Neural progenitor cell (in vitro differentiated cells): ENCODE measurements at regions not wholly inside any gene's neighbourhood (a gene's known extent, or its start where the extent isn't known, plus 50 kb on each side); places are given as distances from the start of the nearest gene placed in this dataset.
"Not testable (repeated sequence)": the region's sequence is repeated elsewhere in the genome, so short reads cannot be mapped to it uniquely, and the experiment has no call there.

ENCODE experiments used
- DNase-seq: peaks from one replicate; pipeline ENCODE4 v3.0.0-alpha.2; 2016; ENCODE audit warnings: low spot score
- H2AFZ ChIP-seq: fragments of 200-600 bp; sonication (generic); replicated peaks from 2 replicates; pipeline ENCODE4 v1.6.1; 2016; ENCODE audit warnings: antibody characterized with exemption
- H3F3A ChIP-seq: fragments of 200-600 bp; sonication (generic); 2 replicates; pipeline ENCODE4 v1.6.1; 2016; ENCODE audit warnings: antibody characterized with exemption, low read depth
- H3K27ac ChIP-seq: fragments of 200-600 bp; sonication (generic); 2 replicates; pipeline ENCODE4 v1.5.1; 2016; ENCODE audit warnings: mild to moderate bottlenecking
- H3K27me3 ChIP-seq: fragments of 200-600 bp; sonication (generic); 2 replicates; pipeline ENCODE4 v1.6.1; 2016; ENCODE audit warnings: mild to moderate bottlenecking, moderate library complexity
- H3K36me3 ChIP-seq: fragments of 200-600 bp; sonication (generic); 2 replicates; pipeline ENCODE4 v1.5.1; 2016
- H3K4me1 ChIP-seq: fragments of 200-600 bp; sonication (generic); 2 replicates; pipeline ENCODE4 v1.6.1; 2016; ENCODE audit warnings: mixed run types
- H3K4me2 ChIP-seq: fragments of 200-600 bp; sonication (generic); 2 replicates; pipeline ENCODE4 v1.6.1; 2016
- H3K4me3 ChIP-seq: fragments of 200-600 bp; sonication (generic); 2 replicates; pipeline ENCODE4 v1.5.1; 2016
- H3K79me2 ChIP-seq: fragments of 200-600 bp; sonication (generic); 2 replicates; pipeline ENCODE4 v1.6.1; 2016; ENCODE audit warnings: low read depth
- H3K9ac ChIP-seq: fragments of 200-600 bp; sonication (generic); 2 replicates; pipeline ENCODE4 v1.6.1; 2016
- H3K9me3 ChIP-seq: fragments of 200-600 bp; sonication (generic); 2 replicates; pipeline ENCODE4 v1.5.1; 2016; ENCODE audit warnings: low read depth
- H4K20me1 ChIP-seq: fragments of 200-600 bp; sonication (generic); 2 replicates; pipeline ENCODE4 v1.6.1; 2016; ENCODE audit warnings: low read depth
- H3K27ac Mint-ChIP-seq: 3 replicates; pipeline ENCODE4 v1.8.0; 2021; ENCODE audit warnings: mixed read lengths
- H3K27me3 Mint-ChIP-seq: 2 replicates; pipeline ENCODE4 v1.8.0; 2022; ENCODE audit warnings: low read depth, mild to moderate bottlenecking, inconsistent platforms, moderate library complexity, mixed read lengths; ENCODE audit not compliant: insufficient read depth
- H3K36me3 Mint-ChIP-seq: 3 replicates; pipeline ENCODE4 v1.8.0; 2021; ENCODE audit warnings: mixed read lengths
- H3K4me1 Mint-ChIP-seq: 3 replicates; pipeline ENCODE4 v1.8.0; 2021; ENCODE audit warnings: mixed read lengths
- H3K4me3 Mint-ChIP-seq: 3 replicates; pipeline ENCODE4 v1.8.0; 2021; ENCODE audit warnings: mild to moderate bottlenecking, moderate library complexity, mixed read lengths
- H3K9me3 Mint-ChIP-seq: 3 replicates; pipeline ENCODE4 v1.8.0; 2020; ENCODE audit warnings: mixed read lengths
- CTCF ChIP-seq: fragments of 200-600 bp; sonication (generic); IDR thresholded peaks from 2 replicates; pipeline ENCODE4 v1.5.1; 2017; ENCODE audit warnings: antibody characterized with exemption, mild to moderate bottlenecking
- EZH2 ChIP-seq: fragments of 200-600 bp; sonication (generic); IDR thresholded peaks from 2 replicates; pipeline ENCODE4 v1.6.1; 2017; ENCODE audit warnings: antibody characterized with exemption, mild to moderate bottlenecking, moderate library complexity
- EZH2phosphoT487 ChIP-seq: fragments of 200-600 bp; sonication (generic); IDR thresholded peaks from 2 replicates; pipeline ENCODE4 v1.6.1; 2017; ENCODE audit warnings: antibody characterized with exemption

- Histone ChIP-seq H3K27me3 (no peaks in the 10 kb centered on the region), H3K79me2 (no peaks in the 10 kb centered on the region), H2AFZ (no peak overlapping the region), H3K36me3 (no peaks in the 10 kb centered on the region), H3K4me3 (no peak overlapping the region), H3F3A (no peaks in the 10 kb centered on the region), H3K9ac (no peak overlapping the region), H3K27ac (no peak overlapping the region), H3K9me3 (peaks cover 9% of the 10 kb centered on the region), H3K4me2 (no peak overlapping the region), H3K4me1 (no peaks in the 10 kb centered on the region), H4K20me1 (no peaks in the 10 kb centered on the region)
- Mint-ChIP-seq H3K36me3 (no peaks in the 10 kb centered on the region), H3K4me1 (no peaks in the 10 kb centered on the region), H3K27ac (no peak overlapping the region), H3K27me3 (no peaks in the 10 kb centered on the region), H3K9me3 (no peaks in the 10 kb centered on the region), H3K4me3 (no peak overlapping the region)
- TF ChIP-seq EZH2: no peak
- TF ChIP-seq EZH2phosphoT487: no peak
- no peak for TF ChIP-seq CTCF
- DNase-seq: no peak
Measured at GRCh38 chrX:22859642-22860041, 140.1 kb upstream of the DDX53 start.

GRCh38 chrX:22866801-22867200 lies 133.0 kb upstream of the DDX53 start:
- H3K4me1 ChIP-seq, H3F3A ChIP-seq, H3K36me3 Mint-ChIP-seq, H3K4me1 Mint-ChIP-seq, H3K9me3 ChIP-seq, H4K20me1 ChIP-seq, DNase-seq, H3K27ac ChIP-seq, H3K4me3 Mint-ChIP-seq, H3K27me3 ChIP-seq, H3K9ac ChIP-seq, H2AFZ ChIP-seq, H3K27me3 Mint-ChIP-seq, H3K27ac Mint-ChIP-seq, H3K79me2 ChIP-seq, H3K36me3 ChIP-seq, H3K4me3 ChIP-seq, H3K4me2 ChIP-seq: not testable (repeated sequence)
- H3K9me3 Mint-ChIP-seq: peaks cover 41% of the 10 kb centered on the region

GRCh38 chrX:22882543-22882942 lies 117.2 kb upstream of the DDX53 start:
- Histone ChIP-seq H3K4me2 (no peak overlapping the region), H3K4me1 (no peaks in the 10 kb centered on the region), H2AFZ (no peak overlapping the region), H3K9ac (no peak overlapping the region), H4K20me1 (no peaks in the 10 kb centered on the region), H3K36me3 (no peaks in the 10 kb centered on the region), H3K27me3 (no peaks in the 10 kb centered on the region), H3K9me3 (no peaks in the 10 kb centered on the region), H3K4me3 (no peak overlapping the region), H3F3A (no peaks in the 10 kb centered on the region), H3K27ac (no peak overlapping the region), H3K79me2 (no peaks in the 10 kb centered on the region)
- H3K4me1 Mint-ChIP-seq: peaks cover 4% of the 10 kb centered on the region
- no peak for TF ChIP-seq EZH2phosphoT487
- TF ChIP-seq EZH2: no peak
- no peak for TF ChIP-seq CTCF
- DNase-seq: no peak
- H3K27me3 Mint-ChIP-seq: no peaks in the 10 kb centered on the region
- H3K27ac Mint-ChIP-seq: no peak overlapping the region
- H3K9me3 Mint-ChIP-seq: no peaks in the 10 kb centered on the region
- no peak overlapping the region for H3K4me3 Mint-ChIP-seq
- H3K36me3 Mint-ChIP-seq: no peaks in the 10 kb centered on the region

- H3K27me3 ChIP-seq: no peaks in the 10 kb centered on the region
- no peaks in the 10 kb centered on the region for H3K36me3 Mint-ChIP-seq
- H3K4me2 ChIP-seq: no peak overlapping the region
Measured at GRCh38 chrX:22889819-22890218, 109.9 kb upstream of the DDX53 start.

More at GRCh38 chrX:22889819-22890218, 109.9 kb upstream of the DDX53 start:
- Histone ChIP-seq H3K4me3 (no peak overlapping the region), H3K9ac (no peak overlapping the region), H3K36me3 (no peaks in the 10 kb centered on the region), H4K20me1 (no peaks in the 10 kb centered on the region), H2AFZ (no peak overlapping the region), H3K4me1 (no peaks in the 10 kb centered on the region), H3K9me3 (no peaks in the 10 kb centered on the region), H3K27ac (no peak overlapping the region), H3K79me2 (no peaks in the 10 kb centered on the region), H3F3A (no peaks in the 10 kb centered on the region)
- DNase-seq: no peak
- no peaks in the 10 kb centered on the region for H3K4me1 Mint-ChIP-seq
- H3K27me3 Mint-ChIP-seq: no peaks in the 10 kb centered on the region
- no peaks in the 10 kb centered on the region for H3K9me3 Mint-ChIP-seq
- no peak overlapping the region for H3K27ac Mint-ChIP-seq
- TF ChIP-seq EZH2 (no peak), CTCF (no peak), EZH2phosphoT487 (no peak)
- H3K4me3 Mint-ChIP-seq: no peak overlapping the region
